HG03558 (cell line): ENCODE measurements at regions not wholly inside any gene's neighbourhood (a gene's known extent, or its start where the extent isn't known, plus 50 kb on each side); places are given as distances from the start of the nearest gene placed in this dataset.
"Not testable (repeated sequence)": the region's sequence is repeated elsewhere in the genome, so short reads cannot be mapped to it uniquely, and the experiment has no call there.

Experiments used
- ATAC-seq: cut with Tn5 transposase; IDR thresholded peaks from one replicate; pipeline ENCODE4 v1.9.1; 2021; ENCODE audit warnings: moderate number of reproducible peaks; ENCODE audit not compliant: unreplicated experiment; ENCODE audit errors: extremely low read depth

DNA sequence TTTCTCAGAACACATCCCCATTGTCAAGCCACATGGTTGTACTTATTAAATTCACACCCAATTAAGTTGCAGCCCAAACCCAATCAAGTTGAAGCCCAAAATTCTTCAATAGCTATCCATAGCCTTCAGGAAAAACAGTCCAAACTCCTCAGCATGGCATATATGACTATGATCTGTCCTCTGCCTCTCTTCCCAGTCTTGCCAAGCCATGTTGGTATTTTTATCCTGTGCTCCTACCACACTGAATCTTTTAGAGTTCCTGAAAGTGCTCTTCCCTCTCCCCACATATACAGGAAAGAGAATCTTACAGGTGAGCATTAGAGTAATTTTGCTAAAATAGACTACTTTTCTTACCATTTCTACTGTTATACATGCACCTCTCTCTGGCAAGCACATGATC lies 834.9 kb downstream of the RPS29 start:
- no peak for ATAC-seq

DNA sequence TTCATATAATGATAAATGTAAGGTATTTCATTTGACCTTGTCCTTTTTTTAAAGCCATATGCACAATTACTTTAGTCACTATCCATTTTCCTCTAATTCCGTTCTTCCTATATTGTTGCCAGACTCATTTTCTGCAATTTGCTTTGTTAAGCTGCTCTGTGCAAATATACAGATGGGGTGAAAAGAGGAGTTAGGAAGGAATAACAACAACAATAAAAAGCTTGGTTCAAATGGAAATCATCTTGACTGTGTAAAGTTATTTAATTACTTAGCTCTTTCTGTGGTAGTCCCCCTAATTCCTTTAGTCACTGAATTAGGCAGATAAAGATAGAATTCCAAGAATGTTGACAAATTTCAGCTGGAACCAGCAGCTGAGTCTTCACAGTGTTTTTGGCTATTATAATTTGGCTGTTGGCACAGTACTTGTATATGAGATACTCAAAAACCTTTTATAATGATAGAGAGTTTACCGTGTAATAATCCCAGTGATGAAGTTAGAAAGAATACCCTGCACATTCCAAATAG lies 838.0 kb downstream of the RPS29 start:
- no peak for ATAC-seq

DNA sequence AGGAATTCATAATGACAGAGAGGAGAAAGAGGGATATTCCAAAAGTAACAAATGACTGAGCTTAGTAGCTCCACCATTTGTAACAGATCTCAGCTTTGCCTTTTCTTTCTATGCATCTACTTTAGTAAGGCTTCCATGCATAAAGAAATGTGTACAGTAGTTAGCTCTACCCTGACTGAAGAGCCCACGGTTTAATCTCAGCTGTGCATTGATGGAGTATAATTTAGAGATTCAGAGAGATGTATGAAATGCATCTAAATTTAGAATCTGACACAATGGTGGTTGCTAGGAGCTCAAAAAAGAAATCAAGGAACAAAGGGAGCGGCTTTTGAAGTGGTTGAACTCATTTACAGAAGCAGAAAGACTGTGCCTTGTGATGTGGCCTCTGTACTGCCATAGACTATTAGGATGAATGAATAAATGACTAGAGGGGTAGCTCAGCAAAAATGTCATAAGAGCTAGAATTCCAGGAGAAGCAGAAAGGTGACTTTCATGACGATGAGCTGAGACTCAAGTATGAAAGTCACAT lies 838.6 kb downstream of the RPS29 start:
- ATAC-seq: no peak

DNA sequence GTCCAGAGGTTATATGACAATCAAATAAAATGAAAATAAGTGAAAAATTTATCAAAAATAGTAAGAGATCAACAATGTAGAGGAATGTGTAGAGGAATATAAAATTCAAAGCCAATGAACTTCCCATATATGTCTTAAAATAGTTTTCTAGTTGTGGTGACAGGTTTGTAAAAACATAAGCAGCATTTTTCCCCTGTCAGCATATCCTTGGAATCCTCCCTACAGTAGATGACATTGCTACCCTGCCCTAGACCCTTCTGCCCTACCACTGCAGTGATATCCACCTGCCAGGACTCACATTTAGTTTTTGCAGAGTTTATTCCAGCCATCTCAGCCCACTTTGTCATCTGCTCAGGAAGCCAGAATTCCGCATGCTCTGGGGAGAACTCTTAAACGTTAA lies 842.0 kb downstream of the RPS29 start:
- no peak for ATAC-seq

DNA sequence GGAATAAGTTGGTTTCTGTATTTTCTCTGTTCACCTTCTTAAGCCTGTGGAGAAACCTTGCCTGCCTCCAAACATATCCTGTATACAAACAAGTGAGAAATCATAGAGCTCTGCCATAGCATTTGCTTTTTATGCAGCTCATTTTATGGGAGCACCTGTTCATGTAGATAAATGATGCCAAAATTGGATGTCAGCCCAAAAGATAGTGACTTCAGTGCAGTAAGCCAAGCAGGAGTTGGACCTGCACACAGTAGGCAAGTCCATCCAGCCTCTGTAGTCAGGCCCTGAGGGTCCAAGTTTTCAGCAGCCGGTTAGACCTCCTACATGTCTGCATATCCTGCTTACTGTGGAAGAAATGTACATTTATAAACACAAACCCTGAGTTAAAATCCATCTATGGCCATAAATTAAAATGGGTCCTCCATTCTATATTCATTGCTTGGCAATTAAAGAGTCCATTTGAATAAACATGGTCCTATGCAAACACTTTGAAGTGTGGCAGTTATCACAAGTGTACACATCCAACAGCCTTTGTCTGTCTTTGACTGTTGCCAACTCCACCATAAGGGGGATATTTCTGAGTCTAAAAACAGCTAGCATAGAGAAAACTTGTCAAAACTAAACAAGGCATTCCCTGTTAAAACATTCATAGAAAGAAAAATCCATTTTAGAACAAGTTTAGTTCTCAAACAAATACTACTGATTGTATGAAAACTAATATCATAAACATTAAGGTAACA lies 847.8 kb downstream of the RPS29 start:
- no peak for ATAC-seq

DNA sequence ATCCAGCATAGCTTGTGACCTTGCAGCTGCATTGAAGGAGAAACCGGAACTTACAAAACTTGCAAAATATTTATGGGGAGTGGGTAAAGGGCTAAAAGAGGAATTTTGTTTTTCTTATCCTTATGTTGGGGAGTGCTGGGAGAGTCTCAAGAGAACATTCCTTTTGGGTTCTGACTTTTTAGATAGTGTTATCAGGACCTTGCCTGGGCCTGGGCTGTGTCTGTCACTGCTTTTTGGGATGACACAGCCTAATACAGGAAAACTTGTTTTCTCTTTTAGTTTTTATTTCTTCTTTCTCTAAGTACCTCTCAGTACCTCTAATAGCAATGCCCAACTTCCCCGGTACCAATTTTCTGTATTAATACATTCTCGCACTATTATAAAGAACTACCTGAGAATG lies 850.6 kb downstream of the RPS29 start:
- ATAC-seq: no peak

DNA sequence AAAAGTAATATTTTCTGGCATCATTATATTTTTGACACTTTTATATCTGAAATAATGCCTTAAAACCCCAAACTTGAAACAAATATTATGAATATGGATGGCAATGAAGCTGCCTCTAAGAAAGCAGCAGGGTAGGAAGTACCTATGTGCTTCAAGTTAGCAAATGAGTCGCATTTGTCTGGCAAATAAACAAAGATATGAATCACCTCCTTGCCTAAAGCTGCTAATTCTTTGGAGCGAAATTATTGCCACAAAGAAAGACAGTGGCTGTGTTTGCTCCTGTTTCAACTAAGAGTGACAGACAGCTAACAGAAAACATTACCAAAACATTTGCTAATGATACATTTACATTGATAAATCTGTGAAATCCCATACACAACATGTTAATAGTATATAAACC lies 854.9 kb downstream of the RPS29 start:
- no peak for ATAC-seq

DNA sequence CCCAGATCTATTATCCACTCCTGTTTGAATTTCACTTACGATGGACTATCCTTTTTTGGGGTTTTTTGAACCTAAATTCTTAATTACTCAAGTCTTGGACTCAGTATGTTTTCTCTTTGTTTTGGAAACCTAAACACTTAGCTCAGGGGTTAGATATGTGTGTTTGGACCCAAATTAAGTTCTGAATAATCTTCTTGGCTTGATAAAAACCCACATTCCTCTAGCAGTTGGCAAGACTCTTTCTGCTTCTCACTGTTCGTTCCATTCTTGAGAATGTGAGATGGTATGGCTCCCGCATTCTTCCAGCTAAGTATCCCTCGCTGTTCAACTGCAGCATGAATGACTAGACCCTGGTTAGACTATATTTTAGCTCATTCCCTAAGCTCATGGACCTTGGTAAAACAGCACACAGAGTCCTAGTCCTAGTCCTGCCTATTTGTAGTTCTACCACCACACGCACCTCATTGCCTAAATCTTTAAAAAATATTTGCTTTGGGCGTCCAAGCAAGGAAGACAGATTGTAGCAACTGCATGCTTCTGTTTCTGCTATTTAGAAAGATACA lies 860.0 kb downstream of the RPS29 start:
- ATAC-seq: no peak

DNA sequence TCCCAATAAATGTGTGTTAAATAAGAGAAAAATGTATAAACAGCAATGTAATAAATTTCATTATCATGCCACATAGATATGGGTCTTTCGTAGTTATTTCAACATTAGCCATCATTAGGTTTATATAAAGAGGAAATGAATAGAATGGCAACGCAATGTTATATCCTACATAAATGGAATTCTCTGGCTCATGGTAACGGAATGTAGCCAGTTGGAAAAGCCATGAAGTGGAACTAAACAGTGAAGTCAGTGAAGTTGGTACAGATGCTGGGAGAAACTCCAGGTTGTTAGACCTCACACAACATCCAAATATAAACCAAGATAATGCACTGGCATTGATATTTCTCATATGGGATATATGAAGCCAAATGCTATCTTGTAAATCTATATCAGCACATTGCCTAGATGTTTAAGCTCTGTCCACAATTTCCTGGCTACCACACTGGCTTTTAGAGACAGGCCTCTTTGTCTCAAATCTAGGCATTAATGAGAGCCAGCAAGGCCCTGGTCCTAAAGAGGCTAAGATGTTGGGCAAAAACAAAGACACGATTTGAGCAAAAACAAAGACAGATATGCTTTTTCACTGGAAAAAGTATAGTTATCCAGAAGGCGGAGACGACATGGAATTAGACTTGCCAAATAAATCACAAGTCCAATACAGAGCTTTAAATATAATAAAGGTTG lies 861.0 kb downstream of the RPS29 start:
- no peak for ATAC-seq

DNA sequence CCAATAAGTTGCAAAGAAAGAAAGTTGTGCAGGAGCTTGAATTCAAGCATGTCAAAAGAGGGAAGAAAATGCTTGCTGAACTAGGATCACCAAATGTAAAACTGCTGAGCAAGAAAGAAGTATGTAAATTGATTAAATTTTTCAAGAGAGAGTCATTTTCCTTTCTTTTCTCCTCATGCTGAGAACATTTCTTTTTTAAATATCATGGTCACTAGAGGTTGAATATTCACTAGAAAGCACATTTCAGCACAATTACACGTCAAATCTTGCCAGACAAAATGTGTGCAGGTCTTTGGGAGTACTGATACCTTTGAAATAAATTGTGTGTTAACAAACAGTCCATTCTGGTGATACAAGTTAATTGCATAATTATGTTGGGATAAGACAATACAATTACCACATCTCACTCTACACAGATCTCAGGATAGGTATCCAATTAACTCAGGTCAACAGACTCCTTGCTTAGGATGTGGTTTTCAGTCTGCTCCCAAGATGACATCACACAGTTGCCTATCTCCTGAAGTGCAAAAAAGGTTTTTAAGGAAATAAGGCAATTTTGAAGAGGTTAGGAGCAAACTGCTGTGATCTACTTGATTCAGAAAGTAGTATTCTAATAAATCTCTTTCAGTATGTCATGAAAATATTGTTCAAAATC lies 862.2 kb downstream of the RPS29 start:
- no peak for ATAC-seq

DNA sequence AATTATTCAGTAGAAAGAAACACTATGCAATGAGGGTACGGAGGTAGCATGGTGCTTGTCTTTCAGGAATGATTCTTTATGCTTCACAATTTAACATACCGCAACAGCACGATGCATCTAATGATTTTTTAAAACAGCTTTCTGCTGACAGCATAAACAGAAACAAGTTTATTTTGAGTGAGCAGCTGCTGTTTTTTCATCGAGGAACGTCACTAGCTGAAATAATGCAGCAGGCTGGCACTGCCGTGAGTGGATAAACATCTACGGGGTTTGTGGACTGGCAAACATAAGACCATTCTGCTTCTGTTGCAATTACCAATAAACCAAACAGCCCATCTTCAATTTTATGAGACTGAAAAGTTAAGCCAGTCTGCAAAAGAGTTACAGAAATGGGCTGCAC lies 871.8 kb downstream of the RPS29 start:
- no peak for ATAC-seq

DNA sequence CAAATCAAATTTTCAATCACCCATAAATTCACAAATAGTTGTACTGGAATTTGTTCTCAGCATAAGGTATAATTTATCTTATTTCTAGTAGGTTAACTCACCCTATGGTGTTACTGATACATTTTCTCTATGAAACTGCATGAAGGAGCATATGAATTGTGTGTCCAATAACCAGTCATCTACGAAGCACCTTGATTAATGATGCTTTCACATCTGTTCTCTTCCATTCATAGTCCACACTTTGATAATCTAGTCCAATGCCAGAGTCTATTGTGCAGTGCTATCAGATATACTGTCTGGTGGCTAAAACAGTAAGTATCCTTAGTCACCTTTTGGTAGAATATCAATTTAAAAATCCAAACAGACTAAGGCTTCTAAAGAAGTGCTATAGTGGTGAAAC lies 876.0 kb downstream of the RPS29 start:
- ATAC-seq: no peak

DNA sequence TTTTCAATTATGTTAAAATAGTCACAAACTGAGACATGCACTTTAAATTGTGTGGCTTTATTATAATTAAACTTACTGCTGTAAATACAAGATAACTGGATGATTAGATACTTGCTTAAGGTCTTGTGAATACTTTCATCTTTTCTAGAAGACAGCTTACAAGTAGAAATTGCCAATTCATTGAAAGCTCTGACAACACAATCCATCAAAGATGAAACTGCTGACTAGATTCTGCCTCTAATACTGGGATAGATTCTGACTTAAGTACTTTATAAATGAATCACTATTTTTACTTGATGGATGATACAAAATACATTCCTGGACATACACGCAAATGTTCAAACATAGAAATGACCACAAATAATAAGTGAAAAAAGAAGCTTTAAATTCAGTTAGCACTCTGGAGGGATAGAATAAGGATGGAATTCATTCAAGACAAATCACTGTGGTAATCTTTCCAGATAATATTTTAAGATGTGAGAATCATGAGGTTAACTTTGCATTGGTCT lies 876.8 kb downstream of the RPS29 start:
- ATAC-seq: no peak

DNA sequence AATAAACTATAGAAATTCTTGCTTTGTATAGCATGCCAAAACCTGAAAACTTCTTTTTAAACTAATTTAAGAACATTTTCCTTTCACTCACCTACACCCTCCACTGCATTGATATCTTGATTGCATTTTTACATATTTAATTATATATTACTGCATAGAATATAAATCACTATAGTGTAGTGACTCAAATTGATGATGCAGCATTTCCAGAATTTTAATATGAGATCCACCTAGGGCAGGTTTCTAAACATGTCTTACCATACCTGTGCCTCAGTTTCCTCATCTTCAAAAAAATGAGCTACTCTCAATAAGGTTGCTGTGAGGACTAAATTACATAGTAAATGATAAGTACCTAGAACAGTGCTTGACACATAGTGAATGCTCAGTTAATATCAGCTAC lies 881.5 kb downstream of the RPS29 start:
- ATAC-seq: no peak

DNA sequence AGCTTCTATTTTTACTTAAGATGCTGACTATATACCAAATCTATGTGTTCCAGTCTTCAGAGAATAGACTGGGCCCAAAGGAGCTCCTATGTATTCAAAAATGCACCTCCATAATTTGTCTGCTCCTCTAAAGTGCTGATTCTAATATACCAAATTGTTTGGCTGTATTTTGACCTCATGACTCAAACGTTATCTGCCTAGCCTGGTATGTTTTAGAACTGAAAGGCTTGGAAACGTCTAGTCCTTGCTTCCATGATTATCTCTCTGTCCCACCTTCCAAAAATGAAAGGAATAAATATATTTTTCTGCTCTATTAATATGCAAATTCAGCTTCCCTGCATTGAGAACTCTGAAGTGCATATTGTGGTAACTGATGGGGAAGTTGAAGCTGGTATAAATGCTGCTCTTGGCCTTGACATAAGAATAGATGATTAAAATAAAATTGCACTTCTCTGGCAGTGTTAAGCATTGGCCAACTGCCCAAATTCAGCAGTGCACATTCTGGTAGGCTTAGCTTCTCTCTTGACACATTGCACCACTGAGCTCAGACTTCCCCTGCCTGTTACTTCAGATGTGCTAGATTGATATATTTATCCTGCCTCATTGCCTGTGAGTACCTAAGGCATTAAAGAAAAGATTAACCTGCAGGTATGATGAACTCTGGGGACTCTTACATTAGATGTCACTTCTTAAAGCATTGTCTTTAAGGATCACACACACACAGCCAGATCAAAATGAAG lies 882.3 kb downstream of the RPS29 start:
- no peak for ATAC-seq

DNA sequence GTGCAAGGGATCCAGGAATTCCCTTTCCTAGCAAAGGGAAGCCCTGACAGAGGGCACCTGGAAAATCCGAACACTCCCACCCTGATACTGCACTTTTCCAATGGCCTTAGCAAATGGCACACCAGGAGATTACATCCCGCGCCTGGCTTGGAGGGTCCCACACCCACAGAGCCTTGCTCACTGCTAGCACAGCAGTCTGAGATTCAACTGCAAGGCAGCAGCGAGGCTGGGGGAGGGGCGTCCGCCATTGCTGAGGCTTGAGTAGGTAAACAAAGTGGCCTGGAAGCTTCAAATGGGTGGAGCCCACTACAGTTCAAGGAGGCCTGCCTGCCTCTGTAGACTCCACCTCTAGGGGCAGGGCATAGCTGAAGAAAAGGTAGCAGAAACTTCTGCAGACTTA lies 888.8 kb downstream of the RPS29 start:
- ATAC-seq: not testable (repeated sequence)

DNA sequence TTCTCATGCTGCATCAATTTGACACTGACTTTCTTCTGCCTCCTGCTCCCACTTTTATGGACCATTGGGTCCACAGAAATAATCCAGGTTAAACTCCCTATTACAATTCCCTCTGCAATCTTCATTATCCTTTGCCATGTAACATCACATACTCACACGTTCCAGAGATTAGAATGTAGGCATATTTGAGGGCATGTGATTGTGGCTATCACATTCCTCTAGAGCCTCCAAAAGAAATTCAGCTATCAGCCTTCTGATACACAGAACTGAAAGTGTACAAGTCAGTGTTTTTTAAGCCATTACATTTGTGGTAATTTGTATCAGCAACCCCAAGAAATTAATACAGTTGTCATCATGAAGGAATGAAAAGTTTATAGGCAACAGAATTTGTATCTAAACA lies 892.4 kb downstream of the RPS29 start:
- no peak for ATAC-seq

DNA sequence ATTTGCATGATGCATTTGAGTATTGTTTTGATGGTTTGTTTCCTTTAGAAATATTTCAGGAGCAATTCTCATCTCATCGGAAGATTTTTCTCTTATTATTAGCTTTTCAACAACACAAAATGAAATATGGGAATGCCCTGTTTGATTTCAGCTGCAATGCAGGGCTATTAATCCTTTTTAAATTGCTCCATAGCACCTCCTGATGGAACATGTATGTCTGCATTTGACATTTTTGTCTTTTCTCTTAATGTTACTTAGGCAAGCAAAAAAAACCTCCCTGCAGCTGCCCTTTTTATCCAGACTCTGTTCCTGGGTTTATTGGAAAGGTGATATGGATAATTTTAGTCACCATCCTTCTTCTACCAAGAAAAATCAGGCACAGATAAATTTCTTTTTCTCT lies 895.8 kb downstream of the RPS29 start:
- ATAC-seq: no peak

DNA sequence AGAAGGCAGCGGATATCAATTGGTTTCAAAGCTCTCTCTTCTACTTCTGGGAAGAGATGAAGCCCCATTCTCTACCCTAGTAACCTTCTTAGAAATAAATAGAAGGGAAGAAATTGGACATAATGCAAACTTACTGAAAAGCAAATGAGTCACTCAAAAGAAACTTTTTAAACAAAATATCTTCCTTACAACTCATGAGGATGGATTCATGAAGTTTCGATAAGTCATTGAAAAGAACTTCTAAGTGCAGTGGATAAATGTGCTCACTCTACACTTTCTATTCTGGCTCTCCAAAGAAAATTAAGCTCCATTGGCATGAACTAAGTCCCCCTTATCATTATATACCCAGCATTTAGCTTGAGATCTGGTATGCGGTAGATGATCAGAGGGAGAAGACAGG lies 899.5 kb downstream of the RPS29 start:
- ATAC-seq: no peak

DNA sequence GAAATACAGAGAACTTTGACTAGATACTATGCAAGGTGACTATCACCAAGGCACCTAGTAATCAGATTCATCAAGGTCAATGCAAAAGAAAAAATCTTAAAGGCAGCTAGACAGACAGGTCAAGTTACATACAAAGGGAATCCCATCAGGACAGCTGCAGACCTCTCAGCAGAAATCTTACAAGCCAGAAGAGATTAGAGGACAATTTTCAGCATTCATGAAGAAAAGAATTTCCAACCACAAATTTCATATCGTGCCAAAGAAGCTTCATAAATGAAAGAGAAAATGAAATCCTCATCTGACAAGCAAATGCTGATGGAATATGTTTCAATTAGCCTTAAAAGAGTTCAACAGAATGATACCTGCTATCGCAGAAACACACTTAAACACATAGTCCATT lies 913.7 kb downstream of the RPS29 start:
- ATAC-seq: no peak
